ENCODE measurements at regions not wholly inside any gene's neighbourhood (a gene's known extent, or its start where the extent isn't known, plus 50 kb on each side); places are given as distances from the start of the nearest gene placed in this dataset.

DNA sequence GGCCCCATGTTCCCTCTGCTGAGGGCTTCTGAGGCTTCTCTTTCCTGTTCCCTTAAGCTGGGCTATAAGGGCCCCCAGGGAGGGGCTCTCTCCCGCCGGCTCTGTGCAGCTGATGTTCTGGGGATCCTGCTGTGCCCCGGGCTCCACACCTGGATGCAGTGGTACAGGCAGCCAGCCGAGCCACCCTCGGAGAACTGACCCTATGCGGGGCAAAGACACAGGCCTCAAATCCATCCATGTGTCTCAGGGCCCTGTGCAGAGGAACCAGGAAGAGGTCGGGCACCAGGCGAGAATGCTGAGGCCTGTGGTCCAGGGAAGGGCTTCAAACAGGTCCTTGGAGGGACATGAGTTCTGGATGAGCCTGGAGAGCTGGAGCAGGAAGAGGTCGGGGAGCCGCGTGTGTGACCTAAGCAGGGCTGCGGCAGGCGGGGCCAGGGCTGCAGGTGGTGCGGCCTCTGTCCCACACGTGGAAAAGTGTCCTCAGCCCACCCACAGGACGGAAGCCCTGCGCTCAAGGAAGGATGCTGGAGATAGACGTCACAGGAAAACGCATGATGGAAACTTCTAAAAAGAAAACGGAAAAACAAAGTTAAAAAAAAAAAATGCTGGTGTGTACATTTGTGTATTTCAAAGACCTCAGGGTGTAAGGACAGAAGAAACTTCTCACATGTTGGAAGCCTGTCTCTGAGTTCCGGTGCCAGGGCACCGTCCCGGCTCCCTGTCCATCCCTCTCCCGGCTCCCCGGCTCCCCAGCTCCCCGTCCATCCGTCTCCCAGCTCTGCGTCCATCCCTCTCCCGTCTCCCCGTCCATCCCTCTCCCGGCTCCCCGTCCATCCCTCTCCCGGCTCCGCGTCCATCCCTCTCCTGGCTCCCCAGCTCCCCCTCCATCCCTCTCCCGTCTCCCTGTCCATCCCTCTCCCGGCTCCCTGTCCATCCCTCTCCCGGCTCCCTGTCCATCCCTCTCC is 1149.2 kb downstream of the BRD1 start:
- no peaks in the 10 kb centered on the region for H3K36me3 Mint-ChIP-seq (ENCODE audit: low read depth)
- H3K4me1 Mint-ChIP-seq (ENCODE audit: low read depth): no peaks in the 10 kb centered on the region
- DNase-seq: no peak
- H3K27me3 Mint-ChIP-seq: no peaks in the 10 kb centered on the region
- peaks cover under 1% of the 10 kb centered on the region for H3K9me3 Mint-ChIP-seq
- no peak overlapping the region for H3K27ac Mint-ChIP-seq
- H3K4me3 Mint-ChIP-seq: no peak overlapping the region

DNA sequence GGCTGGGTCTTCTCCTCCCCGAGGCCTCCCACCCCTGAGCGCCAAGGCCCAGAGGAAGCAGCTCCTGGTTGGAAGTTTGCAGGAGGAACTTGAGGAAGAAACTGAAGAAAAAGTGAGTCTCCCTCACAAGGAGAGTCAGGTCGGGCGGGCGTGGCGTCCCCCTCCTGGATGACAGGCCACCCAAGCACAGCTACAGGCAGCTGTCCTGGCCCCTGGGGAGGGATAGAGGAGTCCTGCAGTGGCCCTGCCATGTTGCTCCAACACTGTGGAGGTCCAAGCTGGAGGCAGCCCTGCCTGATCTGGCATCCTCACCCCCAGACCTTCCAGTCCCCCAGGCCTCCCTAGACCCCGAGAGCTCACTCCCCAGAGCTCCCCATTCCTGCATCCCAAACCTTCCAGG is 1150.1 kb downstream of the BRD1 start:
- Mint-ChIP-seq H3K4me3 (no peak overlapping the region), H3K27me3 (no peaks in the 10 kb centered on the region), H3K9me3 (peaks cover 8% of the 10 kb centered on the region), H3K4me1 (ENCODE audit: low read depth) (no peaks in the 10 kb centered on the region), H3K36me3 (ENCODE audit: low read depth) (no peaks in the 10 kb centered on the region), H3K27ac (no peak overlapping the region)
- no peak for DNase-seq

DNA sequence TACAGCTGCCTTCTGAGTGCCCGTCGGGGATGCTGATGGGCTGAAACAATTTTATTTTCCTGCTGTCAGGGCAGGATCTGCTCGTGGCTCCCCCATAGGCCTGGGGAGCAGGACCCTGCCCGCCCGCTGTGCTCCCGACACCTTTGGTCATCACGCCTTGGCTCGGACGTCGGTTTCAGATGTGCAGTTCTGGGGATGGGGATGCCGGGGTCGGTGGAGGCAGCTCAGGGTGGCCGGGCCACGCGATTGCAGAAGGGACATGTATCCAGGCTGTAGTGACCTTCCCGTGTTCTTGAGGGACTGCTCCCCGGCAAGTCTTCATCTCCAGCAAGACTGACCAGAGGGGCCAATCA is 1150.5 kb downstream of the BRD1 start:
- Mint-ChIP-seq H3K4me3 (no peak overlapping the region), H3K36me3 (ENCODE audit: low read depth) (no peaks in the 10 kb centered on the region), H3K27me3 (no peaks in the 10 kb centered on the region), H3K9me3 (peaks cover 13% of the 10 kb centered on the region), H3K27ac (no peak overlapping the region), H3K4me1 (ENCODE audit: low read depth) (no peaks in the 10 kb centered on the region)
- DNase-seq: no peak

- Mint-ChIP-seq H3K36me3 (ENCODE audit: low read depth) (no peaks in the 10 kb centered on the region), H3K27me3 (no peaks in the 10 kb centered on the region)
- no peak for DNase-seq
Measured at GRCh38 chr22:48676266-48677167, 1151.2 kb downstream of the BRD1 start.

DNA sequence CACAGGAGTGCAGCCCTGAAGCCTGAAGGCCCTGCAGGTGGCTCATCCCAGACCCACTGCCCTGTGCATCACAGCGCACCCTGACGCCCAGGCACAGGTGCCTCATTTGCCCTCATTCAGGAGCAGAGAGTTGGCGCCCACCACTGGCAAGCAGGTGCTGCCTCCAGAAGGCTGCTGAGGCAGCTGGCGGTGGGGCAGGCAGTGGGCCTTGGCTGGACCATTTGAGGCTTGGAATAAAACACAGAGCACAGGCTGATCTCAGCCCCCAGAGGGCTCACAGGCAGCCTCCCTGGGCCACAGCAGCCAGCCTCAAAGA is 1151.9 kb downstream of the BRD1 start:
- Mint-ChIP-seq H3K9me3 (peaks cover 19% of the 10 kb centered on the region), H3K27ac (no peak overlapping the region), H3K27me3 (no peaks in the 10 kb centered on the region), H3K4me3 (no peak overlapping the region), H3K36me3 (ENCODE audit: low read depth) (no peaks in the 10 kb centered on the region), H3K4me1 (ENCODE audit: low read depth) (no peaks in the 10 kb centered on the region)
- DNase-seq: no peak

More at GRCh38 chr22:48676266-48677167, 1151.2 kb downstream of the BRD1 start:
- no peak overlapping the region for H3K4me3 Mint-ChIP-seq
- H3K9me3 Mint-ChIP-seq: peaks cover 19% of the 10 kb centered on the region
- no peaks in the 10 kb centered on the region for H3K4me1 Mint-ChIP-seq (ENCODE audit: low read depth)
- no peak overlapping the region for H3K27ac Mint-ChIP-seq

DNA sequence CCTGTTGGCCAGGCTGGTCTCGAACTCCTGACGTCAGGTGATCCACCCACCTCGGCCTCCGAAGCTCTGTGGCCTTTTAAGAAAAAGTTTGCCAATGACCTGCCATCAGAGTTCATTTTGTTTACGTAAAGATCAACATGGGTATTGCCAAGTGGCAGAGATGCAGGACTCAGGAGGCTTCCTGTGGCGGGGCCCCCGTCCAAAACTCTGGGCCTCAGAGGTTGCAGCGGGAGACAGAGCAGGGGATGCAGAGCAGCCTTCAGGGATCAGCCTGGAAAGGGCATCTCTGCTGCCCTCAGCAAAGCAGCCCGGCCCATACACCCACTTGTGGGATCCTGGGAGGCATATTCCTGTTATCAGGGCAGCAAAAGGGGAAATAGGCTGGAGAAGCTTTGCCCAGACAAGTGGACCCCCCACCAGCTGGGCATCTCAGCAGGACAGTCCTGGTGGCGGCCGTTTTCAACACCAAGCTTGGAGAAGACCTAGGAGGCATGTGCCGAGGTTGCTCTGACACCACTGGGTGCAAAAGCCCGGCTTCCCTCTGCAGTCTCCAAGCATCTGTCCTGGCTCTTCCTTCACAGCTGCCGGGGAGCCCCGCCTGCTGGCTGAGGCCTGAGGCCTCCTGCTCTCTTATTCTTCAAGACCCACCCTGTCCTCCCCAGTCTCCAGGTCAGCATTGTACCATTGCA is 1152.4 kb downstream of the BRD1 start:
- Mint-ChIP-seq H3K4me3 (no peak overlapping the region), H3K9me3 (peaks cover 19% of the 10 kb centered on the region), H3K4me1 (ENCODE audit: low read depth) (no peaks in the 10 kb centered on the region), H3K27me3 (no peaks in the 10 kb centered on the region), H3K36me3 (ENCODE audit: low read depth) (no peaks in the 10 kb centered on the region), H3K27ac (no peak overlapping the region)
- no peak for DNase-seq

- Mint-ChIP-seq H3K9me3 (peaks cover 19% of the 10 kb centered on the region), H3K4me1 (ENCODE audit: low read depth) (no peaks in the 10 kb centered on the region), H3K36me3 (ENCODE audit: low read depth) (no peaks in the 10 kb centered on the region), H3K27ac (no peak overlapping the region), H3K4me3 (no peak overlapping the region), H3K27me3 (no peaks in the 10 kb centered on the region)
- DNase-seq: no peak
Measured at GRCh38 chr22:48673806-48674500, 1153.7 kb downstream of the BRD1 start.

DNA sequence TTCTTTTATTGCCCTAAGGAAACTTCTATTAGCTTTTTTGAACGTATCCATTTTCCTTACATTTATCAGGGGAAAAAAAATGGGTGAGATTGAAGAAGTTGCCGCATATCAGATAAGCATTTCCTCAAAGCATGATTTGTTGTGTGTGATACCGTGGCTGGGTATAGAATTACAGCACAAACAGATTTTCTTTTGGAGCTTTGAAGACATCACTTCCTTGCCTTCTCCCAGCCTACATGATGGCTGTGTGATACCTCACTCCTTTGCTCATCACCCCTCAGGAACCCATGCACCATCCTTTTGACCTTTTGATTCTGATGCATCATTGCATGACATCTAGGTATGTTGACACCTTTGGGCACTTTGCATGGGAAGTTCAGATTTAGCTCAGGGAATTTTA is 1155.3 kb downstream of the BRD1 start:
- no peaks in the 10 kb centered on the region for H3K36me3 Mint-ChIP-seq (ENCODE audit: low read depth)
- peaks cover 19% of the 10 kb centered on the region for H3K9me3 Mint-ChIP-seq
- no peak for DNase-seq
- no peak overlapping the region for H3K4me3 Mint-ChIP-seq
- no peaks in the 10 kb centered on the region for H3K27me3 Mint-ChIP-seq
- H3K4me1 Mint-ChIP-seq (ENCODE audit: low read depth): no peaks in the 10 kb centered on the region
- H3K27ac Mint-ChIP-seq: no peak overlapping the region

DNA sequence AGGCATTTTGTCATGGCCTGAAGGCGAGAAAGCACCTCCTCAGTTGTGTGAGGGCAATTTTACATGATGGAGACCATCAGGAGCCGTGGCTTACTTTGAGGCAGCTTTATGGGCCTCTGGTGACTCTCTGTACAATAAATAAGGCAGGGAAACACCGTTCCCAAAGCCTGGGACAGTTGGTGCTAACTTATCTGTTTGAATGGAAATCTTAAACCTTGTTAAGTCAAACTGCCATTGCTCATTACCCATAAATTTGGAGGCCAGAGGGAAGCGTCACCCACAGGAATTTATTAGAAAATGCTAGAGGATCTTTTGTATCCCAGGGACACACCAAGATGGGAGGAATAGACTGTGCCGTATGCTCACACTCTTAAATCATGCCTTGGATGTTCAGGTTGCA is 1156.9 kb downstream of the BRD1 start:
- H3K36me3 Mint-ChIP-seq (ENCODE audit: low read depth): no peaks in the 10 kb centered on the region
- H3K27ac Mint-ChIP-seq: no peak overlapping the region
- no peaks in the 10 kb centered on the region for H3K4me1 Mint-ChIP-seq (ENCODE audit: low read depth)
- no peak for DNase-seq
- no peaks in the 10 kb centered on the region for H3K27me3 Mint-ChIP-seq
- no peak overlapping the region for H3K4me3 Mint-ChIP-seq
- peaks cover 19% of the 10 kb centered on the region for H3K9me3 Mint-ChIP-seq

DNA sequence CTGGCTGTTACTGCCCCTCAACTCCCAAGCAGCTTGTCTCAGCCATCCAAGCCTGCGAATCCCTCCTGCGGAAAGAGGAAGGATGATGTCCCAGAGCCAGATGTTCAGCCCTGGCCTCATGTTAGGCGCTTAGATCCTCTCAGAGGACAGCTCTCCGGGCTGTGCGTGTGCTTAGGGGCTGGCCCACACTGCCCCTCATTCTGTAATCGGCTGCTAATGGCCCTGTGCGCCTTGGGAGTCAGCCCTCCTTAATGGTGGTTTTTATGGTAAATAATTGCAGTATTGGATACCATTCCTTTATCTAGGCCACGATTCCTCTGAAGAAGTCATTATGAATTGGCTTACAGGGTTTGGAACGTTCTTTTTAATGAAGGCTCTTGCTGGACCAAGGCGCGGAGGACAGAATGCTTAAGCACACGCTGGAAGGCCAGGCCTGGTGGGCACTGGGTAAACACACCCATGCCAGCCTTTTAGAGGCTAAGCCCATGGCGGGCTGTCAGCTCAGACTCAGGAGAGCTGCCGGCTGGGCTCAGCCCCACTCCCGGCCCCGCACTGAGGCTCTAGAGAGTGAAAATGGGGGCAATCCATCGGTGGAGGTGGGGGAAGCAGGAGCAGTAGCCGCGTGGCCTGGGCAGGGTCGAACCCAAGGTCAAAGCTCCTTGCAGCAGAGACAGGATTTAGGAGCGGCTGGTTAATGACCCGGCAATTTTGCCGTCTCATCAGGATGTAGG is 1157.5 kb downstream of the BRD1 start:
- no peak for DNase-seq
- H3K27ac Mint-ChIP-seq: no peak overlapping the region
- H3K36me3 Mint-ChIP-seq (ENCODE audit: low read depth): no peaks in the 10 kb centered on the region
- no peak overlapping the region for H3K4me3 Mint-ChIP-seq
- no peaks in the 10 kb centered on the region for H3K4me1 Mint-ChIP-seq (ENCODE audit: low read depth)
- peaks cover 19% of the 10 kb centered on the region for H3K9me3 Mint-ChIP-seq
- H3K27me3 Mint-ChIP-seq: no peaks in the 10 kb centered on the region

DNA sequence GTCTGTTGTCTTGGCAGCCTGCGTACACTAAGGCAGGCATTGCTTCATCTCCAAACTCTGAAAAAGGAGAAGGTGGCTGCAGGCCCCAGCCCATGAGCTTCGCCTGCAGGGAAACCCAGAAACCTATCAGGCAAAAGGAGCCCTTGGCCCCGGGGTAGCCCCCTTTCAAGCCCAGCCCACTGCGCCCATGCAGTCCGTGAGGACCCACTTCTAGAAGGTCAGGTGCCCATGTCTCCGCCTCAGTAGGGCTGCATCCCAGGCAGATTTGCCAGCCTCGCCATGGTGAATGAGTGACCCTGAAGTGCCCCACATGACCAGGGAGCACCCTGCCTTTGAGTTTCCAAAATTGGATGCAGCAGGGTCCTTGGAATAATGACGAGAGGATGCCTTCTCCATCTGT is 1158.4 kb downstream of the BRD1 start:
- no peaks in the 10 kb centered on the region for H3K36me3 Mint-ChIP-seq (ENCODE audit: low read depth)
- DNase-seq: no peak
- peaks cover 24% of the 10 kb centered on the region for H3K9me3 Mint-ChIP-seq
- no peak overlapping the region for H3K4me3 Mint-ChIP-seq
- H3K4me1 Mint-ChIP-seq (ENCODE audit: low read depth): no peaks in the 10 kb centered on the region
- H3K27ac Mint-ChIP-seq: no peak overlapping the region
- no peaks in the 10 kb centered on the region for H3K27me3 Mint-ChIP-seq

DNA sequence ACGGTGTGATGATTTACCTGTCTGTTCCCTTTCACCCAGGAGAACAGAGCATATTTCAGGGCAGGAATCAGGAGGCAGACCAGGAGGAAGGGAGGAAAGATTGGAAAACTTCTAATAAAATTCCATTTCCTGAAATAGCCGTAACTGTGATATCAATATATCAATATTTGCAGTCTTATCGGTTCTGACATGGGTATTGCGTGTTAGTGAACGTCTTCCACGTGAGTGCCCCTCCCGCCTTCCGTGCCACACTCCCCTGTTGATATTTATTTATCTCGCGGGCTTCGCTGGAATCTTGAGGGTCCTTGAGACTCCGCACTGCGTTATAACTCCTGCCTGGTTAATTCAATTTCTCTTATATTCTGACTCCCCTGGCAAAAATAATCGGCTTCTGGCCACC is 1160.4 kb downstream of the BRD1 start:
- peaks cover 20% of the 10 kb centered on the region for H3K9me3 Mint-ChIP-seq
- DNase-seq: no peak
- H3K27ac Mint-ChIP-seq: no peak overlapping the region
- H3K4me3 Mint-ChIP-seq: no peak overlapping the region
- no peaks in the 10 kb centered on the region for H3K36me3 Mint-ChIP-seq (ENCODE audit: low read depth)
- no peaks in the 10 kb centered on the region for H3K27me3 Mint-ChIP-seq
- no peaks in the 10 kb centered on the region for H3K4me1 Mint-ChIP-seq (ENCODE audit: low read depth)

GRCh38 chr22:48666620-48667019 is 1161.1 kb downstream of the BRD1 start:
- no peaks in the 10 kb centered on the region for H3K4me1 Mint-ChIP-seq (ENCODE audit: low read depth)

More at GRCh38 chr22:48666620-48667019, 1161.1 kb downstream of the BRD1 start:
- Mint-ChIP-seq H3K27me3 (no peaks in the 10 kb centered on the region), H3K9me3 (peaks cover 13% of the 10 kb centered on the region), H3K27ac (no peak overlapping the region), H3K36me3 (ENCODE audit: low read depth) (no peaks in the 10 kb centered on the region), H3K4me3 (no peak overlapping the region)
- no peak for DNase-seq

All from activated T-cell treated with anti-CD3 and anti-CD28 coated beads, Interleukin-2, amount 50 U/mL, for 24 hours (primary cell).